Left hindlimb (tissue), 1 donor: ENCODE measurements at regions not wholly inside any gene's neighbourhood (a gene's known extent, or its start where the extent isn't known, plus 50 kb on each side); places are given as distances from the start of the nearest gene placed in this dataset.
A peak's percentile ranks its signal among the peaks of the same experiment; 100 is the strongest.

Experiments used
- DNase-seq: peaks from one replicate; pipeline ENCODE4 v3.0.0-alpha.2; 2018

DNA sequence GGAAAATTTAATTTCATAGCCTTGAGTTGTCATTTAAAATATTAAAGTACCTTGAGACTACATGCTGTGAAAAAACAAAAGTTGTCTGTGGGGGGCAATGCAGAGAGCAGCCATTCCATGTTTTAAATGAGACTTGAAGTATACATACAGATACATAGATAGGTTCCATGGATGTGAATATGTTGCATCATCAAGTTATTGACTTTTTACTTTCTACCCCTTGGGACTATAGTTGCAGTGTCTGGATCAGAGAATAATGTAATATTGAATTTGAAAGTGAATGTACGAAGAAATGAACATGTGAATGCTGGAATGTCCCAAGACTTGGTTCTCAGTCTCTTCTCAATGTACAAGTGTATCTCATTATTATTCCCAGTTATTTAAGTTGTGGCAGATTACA, 751.0 kb downstream of the MRPL39 start:
- DNase-seq, result no peak

DNA sequence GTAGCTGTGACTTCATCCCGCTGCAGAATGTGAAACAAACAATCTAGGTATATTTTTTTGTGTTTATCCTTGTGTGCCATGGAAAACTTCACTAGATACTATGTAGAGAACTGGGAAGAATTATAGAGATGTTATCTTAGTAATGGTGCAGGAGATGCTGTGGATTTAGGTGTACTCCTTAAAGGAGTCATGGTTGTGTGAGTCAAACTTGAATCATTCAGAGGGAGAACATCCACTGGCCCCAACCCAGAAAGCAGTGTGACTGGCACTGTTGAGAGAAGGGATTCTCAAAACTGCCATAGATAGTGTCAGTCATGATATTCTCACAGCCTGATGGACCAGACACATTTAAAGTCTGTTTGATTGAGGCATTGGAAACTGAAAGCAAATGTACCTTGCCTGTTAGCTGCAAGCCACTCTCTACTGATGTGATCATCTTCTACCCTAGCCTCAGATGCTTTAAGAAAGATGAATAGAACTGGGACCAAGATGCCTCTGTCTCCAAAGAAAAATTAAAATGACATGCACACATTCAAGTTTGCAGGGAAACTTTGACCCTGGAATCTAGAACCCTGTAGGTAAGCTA, 754.6 kb downstream of the MRPL39 start:
- no peak for DNase-seq

DNA sequence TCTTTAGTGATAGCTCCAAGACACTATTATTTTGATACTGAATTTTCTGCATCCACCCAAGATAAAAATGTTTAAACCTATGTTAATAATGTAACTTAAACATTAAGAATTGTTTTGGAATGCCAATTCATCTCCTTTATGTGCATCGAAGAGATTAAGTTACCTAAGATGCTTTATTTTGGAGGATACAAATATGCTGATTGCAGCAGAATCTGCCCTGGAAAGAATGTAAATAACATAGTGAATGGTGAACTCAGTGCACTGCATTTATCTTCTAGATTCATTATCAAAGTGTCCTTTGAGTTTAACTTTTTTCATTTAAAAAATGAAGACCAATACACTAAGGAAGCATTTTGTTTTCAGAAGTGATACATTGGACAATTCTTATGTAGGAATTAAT, 757.2 kb downstream of the MRPL39 start:
- DNase-seq, result no peak

- DNase-seq, result no peak
Observed at GRCh38 chr21:24844671-24845070, 762.6 kb downstream of the MRPL39 start.

- DNase-seq, result no peak
Observed at GRCh38 chr21:24840287-24840686, 767.0 kb downstream of the MRPL39 start.

DNA sequence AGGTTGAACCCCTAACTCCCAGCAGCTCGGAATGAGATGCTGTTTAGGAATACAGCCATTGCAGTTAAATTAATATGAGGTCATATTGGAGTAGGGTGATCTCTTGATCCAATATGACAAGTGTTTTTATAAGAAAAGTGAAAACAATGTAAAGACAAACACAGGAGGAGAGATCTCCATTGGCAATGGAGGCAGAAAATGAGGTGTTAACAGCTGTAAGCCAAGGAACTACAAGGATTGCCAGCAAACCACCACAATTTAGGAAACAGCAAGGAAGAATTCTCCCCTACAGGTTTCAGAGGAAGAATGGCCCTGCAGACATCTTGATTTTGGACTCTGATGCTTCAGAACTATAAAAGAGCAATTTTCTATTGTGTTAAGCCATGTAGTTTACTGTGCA, 774.3 kb downstream of the MRPL39 start:
- peak; percentile 54 for DNase-seq

- no peak for DNase-seq
Observed at GRCh38 chr21:24829397-24829796, 777.9 kb downstream of the MRPL39 start.

DNA sequence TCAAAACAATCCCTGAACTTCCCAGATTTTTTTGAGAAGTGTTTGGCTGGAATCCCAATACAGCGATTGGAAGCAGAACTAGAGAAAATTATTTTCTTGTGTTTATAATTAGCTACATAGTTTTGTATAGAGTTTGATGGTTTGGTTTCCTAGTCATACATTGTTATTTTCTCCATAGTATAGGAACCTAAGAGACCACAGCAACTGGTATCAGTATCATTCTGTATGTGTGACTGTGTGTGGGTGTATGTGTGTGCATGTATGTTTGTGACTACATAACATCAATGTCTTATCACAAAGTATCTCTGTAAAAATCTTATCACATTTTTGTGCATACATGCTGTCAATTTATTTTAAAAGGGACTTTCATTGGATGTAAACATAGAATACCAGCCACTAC, 780.5 kb downstream of the MRPL39 start:
- DNase-seq, result no peak

DNA sequence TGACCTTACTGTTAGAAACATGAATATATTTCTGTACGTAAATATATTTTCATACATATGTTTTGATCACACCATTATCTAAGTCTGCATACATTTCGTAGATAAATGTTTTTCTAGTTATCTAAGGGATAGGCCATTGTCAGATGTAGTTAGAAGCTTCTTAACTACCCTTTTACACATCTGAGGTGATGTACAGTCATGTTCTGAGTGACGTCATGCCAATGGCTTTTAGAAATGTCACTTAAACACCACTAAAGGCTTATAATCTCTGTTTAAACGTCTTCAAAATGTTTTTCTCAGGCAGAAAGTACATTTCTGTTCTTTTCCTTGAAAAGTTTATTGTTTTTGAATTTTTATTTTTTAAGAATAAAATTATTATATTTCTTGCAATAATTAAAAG, 781.9 kb downstream of the MRPL39 start:
- no peak for DNase-seq

GRCh38 chr21:24824209-24824608, 783.1 kb downstream of the MRPL39 start:
- no peak for DNase-seq

GRCh38 chr21:24823247-24823646, 784.0 kb downstream of the MRPL39 start:
- no peak for DNase-seq

GRCh38 chr21:24785033-24785432, 822.2 kb downstream of the MRPL39 start:
- no peak for DNase-seq

- DNase-seq, result no peak
Observed at GRCh38 chr21:24781146-24781545, 826.1 kb downstream of the MRPL39 start.

GRCh38 chr21:24759348-24760075, 847.8 kb downstream of the MRPL39 start:
- DNase-seq, result no peak

GRCh38 chr21:24738063-24738462, 869.2 kb downstream of the MRPL39 start:
- no peak for DNase-seq

DNA sequence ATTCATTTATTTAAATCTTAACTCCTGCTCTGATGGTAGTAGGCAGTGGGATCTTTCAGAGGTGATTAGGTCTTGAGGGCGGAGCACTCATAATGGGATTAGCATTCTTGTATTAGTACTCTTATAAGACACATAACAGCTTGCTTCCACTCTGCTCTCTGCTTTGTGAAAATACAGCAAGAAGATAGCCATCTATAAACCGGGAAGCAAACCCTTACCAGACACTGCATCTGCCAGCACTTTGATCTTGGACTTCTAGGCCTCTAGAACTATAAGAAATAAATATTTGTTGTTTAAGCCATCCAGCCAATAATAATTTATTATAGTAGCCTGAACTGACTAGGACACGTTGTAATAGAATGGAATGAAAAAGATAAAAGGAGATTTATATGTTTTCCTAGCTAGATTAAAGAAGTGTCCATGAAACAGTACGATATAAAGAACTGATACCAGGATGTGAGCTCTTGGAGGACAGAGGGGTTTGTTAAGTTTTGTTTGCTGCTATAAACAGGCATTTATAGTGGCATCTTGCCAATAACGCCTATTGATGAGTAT, 869.9 kb downstream of the MRPL39 start:
- DNase-seq, result no peak

- DNase-seq, result no peak
Observed at GRCh38 chr21:24730661-24731060, 876.6 kb downstream of the MRPL39 start.

GRCh38 chr21:24729568-24729967, 877.7 kb downstream of the MRPL39 start:
- no peak for DNase-seq

GRCh38 chr21:24727803-24728440, 879.4 kb downstream of the MRPL39 start:
- DNase-seq, result no peak

DNA sequence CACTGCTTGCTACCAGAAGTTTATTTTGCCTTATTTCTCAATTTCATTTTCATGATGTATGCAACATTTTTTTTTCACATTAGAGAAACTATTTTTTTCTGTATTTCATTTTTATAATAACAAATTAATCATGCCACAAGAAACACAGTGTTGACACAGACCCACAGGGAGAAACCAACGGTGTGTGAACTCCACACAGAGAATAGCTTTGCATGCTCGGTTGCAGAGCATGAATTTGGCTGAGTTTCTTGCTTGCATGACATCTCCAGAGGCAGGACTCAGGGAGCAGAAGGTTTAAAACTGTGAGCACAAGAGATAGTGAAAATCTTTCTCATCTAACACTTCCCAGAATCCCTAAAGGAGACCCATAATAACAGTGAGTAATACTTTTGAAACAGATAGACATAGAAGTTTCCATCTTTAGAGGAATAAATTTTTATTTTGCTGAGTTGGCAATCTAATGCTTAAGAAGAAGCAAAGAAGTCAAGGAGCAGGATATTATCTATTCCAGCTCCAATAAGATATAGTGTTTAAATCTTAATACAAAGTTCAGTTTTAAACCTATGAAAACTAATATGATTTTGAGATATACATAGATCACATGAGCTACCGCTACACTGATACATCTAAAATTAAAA, 890.9 kb downstream of the MRPL39 start:
- peak; percentile 30 for DNase-seq

DNA sequence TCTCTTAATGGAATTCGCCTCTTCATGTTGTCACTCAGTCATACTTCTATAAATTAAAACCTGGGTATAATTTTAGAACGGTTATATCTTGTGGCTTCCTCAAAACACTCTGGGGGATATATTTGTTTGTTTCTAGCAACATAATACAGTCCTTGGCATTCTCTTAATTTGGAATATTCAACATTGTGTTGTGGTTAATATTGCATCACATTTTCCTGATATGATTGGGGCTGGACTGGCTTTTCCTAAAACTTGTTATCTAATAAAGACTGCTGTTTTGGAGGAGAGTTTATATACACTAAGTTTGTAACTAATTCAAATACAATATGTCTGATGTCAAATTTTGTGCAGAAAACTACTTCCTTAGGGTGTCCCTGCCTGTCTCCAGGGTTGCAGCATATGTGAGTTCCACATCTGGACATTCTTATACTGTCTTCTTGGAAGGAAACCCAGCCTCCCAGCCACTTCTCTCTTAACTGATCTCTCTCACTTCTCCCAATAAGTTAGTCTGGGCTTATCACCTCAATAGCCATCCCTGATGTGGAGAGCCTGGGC, 892.6 kb downstream of the MRPL39 start:
- DNase-seq, result peak; percentile 23

GRCh38 chr21:24705201-24705600, 902.1 kb downstream of the MRPL39 start:
- no peak for DNase-seq

DNA sequence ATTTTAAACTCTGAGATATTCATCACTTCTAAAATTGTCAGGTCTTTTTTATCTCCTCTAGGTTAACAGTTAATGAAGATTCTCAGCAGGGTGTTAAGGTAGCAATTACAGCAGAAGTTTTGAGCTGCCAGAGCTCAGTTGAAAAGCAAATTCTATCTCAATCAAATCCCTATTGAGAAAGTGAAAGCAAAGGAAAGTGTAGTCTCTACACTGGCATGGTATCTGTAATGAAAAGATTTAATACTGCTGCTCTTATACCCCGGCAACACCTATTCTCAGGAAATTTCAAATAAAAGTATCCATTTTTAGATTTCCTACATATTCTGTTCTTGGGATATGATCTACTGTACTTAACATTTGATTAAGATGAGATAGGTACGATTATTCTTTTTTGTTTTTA, 913.5 kb downstream of the MRPL39 start:
- no peak for DNase-seq
